ENCODE measurements at regions not wholly inside any gene's neighbourhood (a gene's known extent, or its start where the extent isn't known, plus 50 kb on each side); places are given as distances from the start of the nearest gene placed in this dataset.

DNA sequence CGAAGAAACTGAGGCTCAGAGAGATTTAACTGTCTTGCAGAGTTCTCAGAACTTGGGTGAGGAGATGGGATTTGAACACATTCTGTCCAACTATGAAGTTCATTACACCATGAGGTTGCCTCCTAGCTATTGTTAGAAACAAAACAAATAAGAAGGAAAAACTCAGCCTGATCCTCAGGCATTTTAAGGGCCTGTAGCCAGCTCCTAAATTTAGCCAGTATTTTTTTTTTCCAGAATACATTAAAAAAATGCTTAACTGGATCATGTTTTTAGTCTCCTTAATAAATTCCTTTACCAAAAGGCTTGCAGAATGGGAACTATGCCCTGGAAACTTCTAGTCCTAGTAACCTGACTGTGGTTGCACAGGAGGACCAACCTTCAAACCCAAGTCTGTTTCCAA, 212.0 kb downstream of the CSNK2A3 start:
- TF ChIP-seq FOXM1 (IDR thresholded peaks at IDR 0.05; ENCODE audit: borderline replicate concordance) (no peak), NFRKB (IDR thresholded peaks at IDR 0.05) (no peak), SP1 (IDR thresholded peaks at IDR 0.05) (no peak), CTBP1 (IDR thresholded peaks at IDR 0.05; ENCODE audit: borderline replicate concordance) (no peak), SUZ12 (IDR thresholded peaks at IDR 0.05) (no peak)
